SK-N-SH (cell line): ENCODE measurements at regions not wholly inside any gene's neighbourhood (a gene's known extent, or its start where the extent isn't known, plus 50 kb on each side); places are given as distances from the start of the nearest gene placed in this dataset.

Source experiments
- CTCF ChIA-PET: fragments of 300-600, 350-600 bp; formaldehyde crosslinking; extraction: SDS; loops from one replicate; lab custom pipeline; 2021; lab: Yijun Ruan, JAX
- POLR2A ChIA-PET: fragments of 350-600 bp; sonication (Branson Sonifier 250); formaldehyde crosslinking; extraction: SDS; loops from one replicate; lab custom pipeline; 2020; ENCODE audit warnings: antibody characterized with exemption, inconsistent platforms; lab: Yijun Ruan, JAX
- DNase-seq: peaks from one replicate; pipeline ENCODE4 v3.0.0; 2012
- H2AFZ ChIP-seq: fragments of 200-600 bp; sonication (generic); 2 replicates; pipeline ENCODE4 v1.8.1; 2016; ENCODE audit warnings: antibody characterized with exemption, mild to moderate bottlenecking, low read depth
- H3F3A ChIP-seq: fragments of 200-600 bp; sonication (generic); replicated peaks from 2 replicates; pipeline ENCODE3; 2016; ENCODE audit warnings: antibody characterized with exemption, mild to moderate bottlenecking; ENCODE audit not compliant: insufficient read depth
- H3K27ac ChIP-seq, 2 experiments: fragments of 200-500 bp in 1 of 2; fragments of 200-600 bp in 1 of 2; sonication (Bioruptor generic) in 1 of 2; sonication (generic), shearing (Covaris generic) in 1 of 2; 2 replicates each; pipeline versions ENCODE4 v1.5.1 to v1.6.1; 2014 to 2016; ENCODE audit warnings: low read depth in 2 of 2, inconsistent platforms in 1 of 2, low read length in 1 of 2, mild to moderate bottlenecking in 1 of 2, mixed read lengths in 1 of 2
- H3K27me3 ChIP-seq: fragments of 200-600 bp; sonication (generic), shearing (Covaris generic); 2 replicates; pipeline ENCODE4 v1.6.1; 2016; ENCODE audit warnings: mixed run types; ENCODE audit not compliant: insufficient read depth
- H3K36me3 ChIP-seq, 2 experiments: fragments of 200-500 bp in 1 of 2; fragments of 200-600 bp in 1 of 2; sonication (Bioruptor generic) in 1 of 2; sonication (generic) in 1 of 2; replicated peaks in 1 of 2; 2 replicates each; pipeline versions ENCODE3 to v1.5.1; 2014 to 2016; ENCODE audit warnings: low read length in 1 of 2, mild to moderate bottlenecking in 1 of 2; ENCODE audit not compliant: insufficient read depth in 2 of 2, control insufficient read depth in 1 of 2
- H3K4me1 ChIP-seq, 2 experiments: fragments of 200-500 bp in 1 of 2; fragments of 200-600 bp in 1 of 2; sonication (Bioruptor generic) in 1 of 2; sonication (generic), shearing (Covaris generic) in 1 of 2; 2 replicates each; pipeline versions ENCODE4 v1.5.1 to v1.6.1; 2014 to 2016; ENCODE audit warnings: low read depth in 1 of 2, low read length in 1 of 2, mixed run types in 1 of 2; ENCODE audit not compliant: insufficient read depth in 2 of 2, control insufficient read depth in 1 of 2
- H3K4me2 ChIP-seq: fragments of 200-600 bp; sonication (generic), shearing (Covaris generic); 2 replicates; pipeline ENCODE4 v1.6.1; 2017; ENCODE audit warnings: mixed run types
- H3K4me3 ChIP-seq, 2 experiments: fragments of 200-500 bp in 1 of 2; fragments of 200-600 bp in 1 of 2; sonication (Bioruptor generic) in 1 of 2; sonication (generic), shearing (Covaris generic) in 1 of 2; 2 replicates each; pipeline versions ENCODE4 v1.5.1 to v1.8.1; 2014 to 2016; ENCODE audit warnings: low read depth in 2 of 2, inconsistent platforms in 1 of 2, low read length in 1 of 2, mild to moderate bottlenecking in 1 of 2, mixed read lengths in 1 of 2, moderate library complexity in 1 of 2
- H3K79me2 ChIP-seq: fragments of 200-600 bp; sonication (generic); 2 replicates; pipeline ENCODE4 v1.8.1; 2017; ENCODE audit warnings: mild to moderate bottlenecking; ENCODE audit not compliant: insufficient read depth
- H3K9ac ChIP-seq: fragments of 200-600 bp; sonication (generic); 2 replicates; pipeline ENCODE4 v1.6.1; 2017; ENCODE audit warnings: mixed run types
- H3K9me2 ChIP-seq: fragments of 200-600 bp; sonication (generic); 2 replicates; pipeline ENCODE4 v1.6.1; 2017; ENCODE audit warnings: mixed run types
- H3K9me3 ChIP-seq: fragments of 200-600 bp; sonication (generic); 2 replicates; pipeline ENCODE4 v1.6.1; 2017; ENCODE audit warnings: mixed run types, mild to moderate bottlenecking, moderate library complexity
- H4K20me1 ChIP-seq: fragments of 200-600 bp; sonication (generic); 2 replicates; pipeline ENCODE4 v1.6.1; 2017; ENCODE audit warnings: mild to moderate bottlenecking, mixed run types; ENCODE audit not compliant: insufficient read depth
- CHD2 ChIP-seq: fragments of 150-350 bp; IDR thresholded peaks from 2 replicates; pipeline ENCODE4 v1.6.1; 2018; ENCODE audit warnings: low read length; ENCODE audit not compliant: partially characterized antibody
- CTCF ChIP-seq: fragments of 200-600 bp; sonication (generic); IDR thresholded peaks from 2 replicates; pipeline ENCODE4 v1.6.1; 2017; ENCODE audit warnings: antibody characterized with exemption, mild to moderate bottlenecking, moderate library complexity
- EZH2phosphoT487 ChIP-seq: fragments of 200-600 bp; sonication (generic); IDR thresholded peaks from 2 replicates; pipeline ENCODE4 v1.6.1; 2017; ENCODE audit warnings: low read depth, mixed run types, mild to moderate bottlenecking, antibody characterized with exemption, moderate library complexity, borderline replicate concordance
- FOXJ3 ChIP-seq: sonication (generic); formaldehyde crosslinking; IDR thresholded peaks from 2 replicates; pipeline ENCODE4 v1.5.1; 2020; ENCODE audit warnings: mild to moderate bottlenecking, missing genetic modification reagents
- FOXM1 ChIP-seq: IDR thresholded peaks from 2 replicates; pipeline ENCODE4 v1.4.0; 2012; ENCODE audit warnings: low read depth, mild to moderate bottlenecking
- NFIC ChIP-seq: IDR thresholded peaks from 2 replicates; pipeline ENCODE4 v1.4.0; 2012; ENCODE audit warnings: borderline replicate concordance
- POLR2AphosphoS5 ChIP-seq: IDR thresholded peaks from 2 replicates; pipeline ENCODE4 v1.6.1; 2012; ENCODE audit warnings: low read depth, low read length
- RAD21 ChIP-seq: IDR thresholded peaks from 2 replicates; pipeline ENCODE4 v1.6.1; 2012; ENCODE audit warnings: mild to moderate bottlenecking, low read length
- RFX5 ChIP-seq: IDR thresholded peaks from 2 replicates; pipeline ENCODE4 v1.6.1; 2012; ENCODE audit warnings: mild to moderate bottlenecking, improper control_type of control experiment, low read length
- SIN3A ChIP-seq: IDR thresholded peaks from 2 replicates; pipeline ENCODE4 v1.6.1; 2012; ENCODE audit warnings: low read depth, mild to moderate bottlenecking, low read length, moderate library complexity, borderline replicate concordance
- SMC3 ChIP-seq: IDR thresholded peaks from 2 replicates; pipeline ENCODE4 v1.6.1; 2012; ENCODE audit warnings: low read depth, low read length, improper control_type of control experiment
- TAF1 ChIP-seq: IDR thresholded peaks from 2 replicates; pipeline ENCODE4 v1.6.1; 2012; ENCODE audit warnings: low read depth, mild to moderate bottlenecking, low read length, moderate library complexity, borderline replicate concordance
- TEAD4 ChIP-seq: IDR thresholded peaks from 2 replicates; pipeline ENCODE4 v1.4.0; 2012; ENCODE audit warnings: mild to moderate bottlenecking, borderline replicate concordance; ENCODE audit not compliant: insufficient read depth
- YY1 ChIP-seq: IDR thresholded peaks from 2 replicates; pipeline ENCODE4 v1.4.0; 2012; ENCODE audit warnings: low read depth, mild to moderate bottlenecking
- WGBS: methylation state at CpG from one replicate; pipeline ENCODE4 v1.1.6; 2017; ENCODE audit warnings: low lambda C conversion rate; 5-methylcytosine and 5-hydroxymethylcytosine counted together
- TF ChIP-seq, protein P1 (sequence below): IDR thresholded peaks from 2 replicates; pipeline ENCODE4 v1.6.1; 2012; ENCODE audit warnings: mild to moderate bottlenecking, low read depth, low read length, moderate library complexity
- TF ChIP-seq, protein P2 (sequence below): fragments of 150-350 bp; IDR thresholded peaks from 2 replicates; pipeline ENCODE4 v1.6.1; 2016; ENCODE audit warnings: mild to moderate bottlenecking, low read depth, low read length
- TF ChIP-seq, protein P3 (sequence below): fragments of 150-350 bp; IDR thresholded peaks from 2 replicates; pipeline ENCODE4 v1.6.1; 2017; ENCODE audit warnings: antibody characterized with exemption, low read length, low read depth, borderline replicate concordance
- TF ChIP-seq, protein P4 (sequence below): IDR thresholded peaks from 2 replicates; pipeline ENCODE4; 2012
- TF ChIP-seq, protein P5 (sequence below): IDR thresholded peaks from 2 replicates; pipeline ENCODE4 v1.4.0; 2012; ENCODE audit warnings: low read depth, borderline replicate concordance

DNA sequence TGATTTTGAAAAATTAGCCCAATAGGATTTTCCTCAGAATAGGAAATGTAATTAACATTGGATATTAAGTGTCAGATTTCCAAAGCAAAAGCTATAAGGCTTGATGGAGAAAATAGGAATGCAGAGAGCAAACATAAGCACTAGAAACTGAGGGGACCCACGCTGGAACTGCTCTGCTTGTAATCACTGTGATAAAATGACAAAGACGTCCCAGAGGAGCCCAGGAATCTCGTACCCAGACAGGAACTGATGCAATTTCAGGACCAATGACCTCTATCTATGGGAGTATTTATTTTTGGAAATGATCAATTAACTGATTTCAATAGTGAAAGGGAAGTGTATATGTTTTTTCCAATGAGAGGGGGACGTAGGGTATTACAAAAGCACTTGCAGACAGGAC is 714.5 kb upstream of the WWC1 start:
- Histone ChIP-seq H3K4me3 (no peak overlapping the region), H3K27ac (no peak overlapping the region), H3K36me3 (no peaks in the 10 kb centered on the region), H3K4me1 (no peaks in the 10 kb centered on the region; a peak in 3 of 4 replicates), H3K9me2 (no peaks in the 10 kb centered on the region), H3K9me3 (no peaks in the 10 kb centered on the region), H3K4me2 (no peak overlapping the region), H3K27me3 (peaks cover 22% of the 10 kb centered on the region; the same call in 1 of the 2 replicates), H2AFZ (no peak overlapping the region), H3K79me2 (no peaks in the 10 kb centered on the region), H3K9ac (no peak overlapping the region), H4K20me1 (no peaks in the 10 kb centered on the region), H3F3A (no peaks in the 10 kb centered on the region)
- ChIA-PET POLR2A (no interaction called here), CTCF (interaction anchor here (0.7 to 2.1 kb wide), 3 partner anchors 11 to 1094 kb away, joined by 3 to 6 read pairs (median 4); no protein-coding TSS in a partner anchor)
- DNase-seq, result no peak
- WGBS, result 59% methylated on average over 4 of the region's 4 CpGs
- TF ChIP-seq, protein P1, sequence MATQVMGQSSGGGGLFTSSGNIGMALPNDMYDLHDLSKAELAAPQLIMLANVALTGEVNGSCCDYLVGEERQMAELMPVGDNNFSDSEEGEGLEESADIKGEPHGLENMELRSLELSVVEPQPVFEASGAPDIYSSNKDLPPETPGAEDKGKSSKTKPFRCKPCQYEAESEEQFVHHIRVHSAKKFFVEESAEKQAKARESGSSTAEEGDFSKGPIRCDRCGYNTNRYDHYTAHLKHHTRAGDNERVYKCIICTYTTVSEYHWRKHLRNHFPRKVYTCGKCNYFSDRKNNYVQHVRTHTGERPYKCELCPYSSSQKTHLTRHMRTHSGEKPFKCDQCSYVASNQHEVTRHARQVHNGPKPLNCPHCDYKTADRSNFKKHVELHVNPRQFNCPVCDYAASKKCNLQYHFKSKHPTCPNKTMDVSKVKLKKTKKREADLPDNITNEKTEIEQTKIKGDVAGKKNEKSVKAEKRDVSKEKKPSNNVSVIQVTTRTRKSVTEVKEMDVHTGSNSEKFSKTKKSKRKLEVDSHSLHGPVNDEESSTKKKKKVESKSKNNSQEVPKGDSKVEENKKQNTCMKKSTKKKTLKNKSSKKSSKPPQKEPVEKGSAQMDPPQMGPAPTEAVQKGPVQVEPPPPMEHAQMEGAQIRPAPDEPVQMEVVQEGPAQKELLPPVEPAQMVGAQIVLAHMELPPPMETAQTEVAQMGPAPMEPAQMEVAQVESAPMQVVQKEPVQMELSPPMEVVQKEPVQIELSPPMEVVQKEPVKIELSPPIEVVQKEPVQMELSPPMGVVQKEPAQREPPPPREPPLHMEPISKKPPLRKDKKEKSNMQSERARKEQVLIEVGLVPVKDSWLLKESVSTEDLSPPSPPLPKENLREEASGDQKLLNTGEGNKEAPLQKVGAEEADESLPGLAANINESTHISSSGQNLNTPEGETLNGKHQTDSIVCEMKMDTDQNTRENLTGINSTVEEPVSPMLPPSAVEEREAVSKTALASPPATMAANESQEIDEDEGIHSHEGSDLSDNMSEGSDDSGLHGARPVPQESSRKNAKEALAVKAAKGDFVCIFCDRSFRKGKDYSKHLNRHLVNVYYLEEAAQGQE, result no peak
- TF ChIP-seq YY1 (no peak), TEAD4 (no peak), RFX5 (no peak), NFIC (no peak), EZH2phosphoT487 (no peak), TAF1 (no peak), FOXM1 (no peak), SMC3 (no peak), SIN3A (no peak), CTCF (no peak), POLR2AphosphoS5 (no peak), FOXJ3 (CRISPR knock-in tag) (no peak), RAD21 (no peak), CHD2 (no peak)
- TF ChIP-seq, protein P2, sequence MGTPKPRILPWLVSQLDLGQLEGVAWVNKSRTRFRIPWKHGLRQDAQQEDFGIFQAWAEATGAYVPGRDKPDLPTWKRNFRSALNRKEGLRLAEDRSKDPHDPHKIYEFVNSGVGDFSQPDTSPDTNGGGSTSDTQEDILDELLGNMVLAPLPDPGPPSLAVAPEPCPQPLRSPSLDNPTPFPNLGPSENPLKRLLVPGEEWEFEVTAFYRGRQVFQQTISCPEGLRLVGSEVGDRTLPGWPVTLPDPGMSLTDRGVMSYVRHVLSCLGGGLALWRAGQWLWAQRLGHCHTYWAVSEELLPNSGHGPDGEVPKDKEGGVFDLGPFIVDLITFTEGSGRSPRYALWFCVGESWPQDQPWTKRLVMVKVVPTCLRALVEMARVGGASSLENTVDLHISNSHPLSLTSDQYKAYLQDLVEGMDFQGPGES, result no peak
- TF ChIP-seq, protein P3, sequence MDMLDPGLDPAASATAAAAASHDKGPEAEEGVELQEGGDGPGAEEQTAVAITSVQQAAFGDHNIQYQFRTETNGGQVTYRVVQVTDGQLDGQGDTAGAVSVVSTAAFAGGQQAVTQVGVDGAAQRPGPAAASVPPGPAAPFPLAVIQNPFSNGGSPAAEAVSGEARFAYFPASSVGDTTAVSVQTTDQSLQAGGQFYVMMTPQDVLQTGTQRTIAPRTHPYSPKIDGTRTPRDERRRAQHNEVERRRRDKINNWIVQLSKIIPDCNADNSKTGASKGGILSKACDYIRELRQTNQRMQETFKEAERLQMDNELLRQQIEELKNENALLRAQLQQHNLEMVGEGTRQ, result no peak
- TF ChIP-seq, protein P4, sequence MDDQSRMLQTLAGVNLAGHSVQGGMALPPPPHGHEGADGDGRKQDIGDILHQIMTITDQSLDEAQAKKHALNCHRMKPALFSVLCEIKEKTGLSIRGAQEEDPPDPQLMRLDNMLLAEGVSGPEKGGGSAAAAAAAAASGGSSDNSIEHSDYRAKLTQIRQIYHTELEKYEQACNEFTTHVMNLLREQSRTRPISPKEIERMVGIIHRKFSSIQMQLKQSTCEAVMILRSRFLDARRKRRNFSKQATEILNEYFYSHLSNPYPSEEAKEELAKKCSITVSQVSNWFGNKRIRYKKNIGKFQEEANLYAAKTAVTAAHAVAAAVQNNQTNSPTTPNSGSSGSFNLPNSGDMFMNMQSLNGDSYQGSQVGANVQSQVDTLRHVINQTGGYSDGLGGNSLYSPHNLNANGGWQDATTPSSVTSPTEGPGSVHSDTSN, result no peak
- TF ChIP-seq, protein P5, sequence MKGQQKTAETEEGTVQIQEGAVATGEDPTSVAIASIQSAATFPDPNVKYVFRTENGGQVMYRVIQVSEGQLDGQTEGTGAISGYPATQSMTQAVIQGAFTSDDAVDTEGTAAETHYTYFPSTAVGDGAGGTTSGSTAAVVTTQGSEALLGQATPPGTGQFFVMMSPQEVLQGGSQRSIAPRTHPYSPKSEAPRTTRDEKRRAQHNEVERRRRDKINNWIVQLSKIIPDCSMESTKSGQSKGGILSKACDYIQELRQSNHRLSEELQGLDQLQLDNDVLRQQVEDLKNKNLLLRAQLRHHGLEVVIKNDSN, result no peak
